DMS79 (cell line): ENCODE measurements at regions not wholly inside any gene's neighbourhood (a gene's known extent, or its start where the extent isn't known, plus 50 kb on each side); places are given as distances from the start of the nearest gene placed in this dataset.
"Not testable (repeated sequence)": the region's sequence is repeated elsewhere in the genome, so short reads cannot be mapped to it uniquely, and the experiment has no call there.

Source experiments
- DNase-seq: peaks from one replicate; lab custom pipeline; 2025; lab: John Stamatoyannopoulos, UW

DNA sequence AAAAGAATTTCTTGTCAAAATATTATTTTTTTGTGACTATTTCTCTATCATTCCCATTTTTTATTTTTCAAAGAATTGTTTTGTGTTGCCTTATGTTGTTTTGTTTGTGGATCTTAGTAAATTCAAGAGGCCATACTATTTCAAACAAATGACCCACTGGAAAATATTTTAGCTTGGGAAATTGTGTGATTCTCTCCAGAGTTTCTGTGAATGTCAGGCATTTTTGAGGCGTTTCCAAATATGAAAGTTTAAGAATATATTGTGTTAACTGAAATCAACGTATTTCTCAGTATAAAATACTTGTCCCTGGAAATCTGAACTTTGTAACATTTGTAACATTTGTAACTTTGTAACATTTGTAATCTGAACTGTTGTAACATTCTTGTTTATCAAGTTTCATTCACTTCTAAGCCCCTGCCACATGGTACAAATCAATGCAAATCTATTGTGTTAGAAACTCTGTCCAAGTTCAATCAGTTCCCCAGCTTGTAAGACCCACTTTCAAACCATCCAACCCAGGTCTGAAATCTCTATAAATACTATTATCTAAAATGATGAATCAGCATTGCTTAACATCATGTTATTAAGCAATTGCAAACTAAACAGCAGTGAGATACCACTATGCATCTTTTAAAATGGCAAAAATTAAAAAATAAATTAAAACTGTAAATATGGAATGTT is 465.4 kb upstream of the GRID2 start:
- DNase-seq: no peak

DNA sequence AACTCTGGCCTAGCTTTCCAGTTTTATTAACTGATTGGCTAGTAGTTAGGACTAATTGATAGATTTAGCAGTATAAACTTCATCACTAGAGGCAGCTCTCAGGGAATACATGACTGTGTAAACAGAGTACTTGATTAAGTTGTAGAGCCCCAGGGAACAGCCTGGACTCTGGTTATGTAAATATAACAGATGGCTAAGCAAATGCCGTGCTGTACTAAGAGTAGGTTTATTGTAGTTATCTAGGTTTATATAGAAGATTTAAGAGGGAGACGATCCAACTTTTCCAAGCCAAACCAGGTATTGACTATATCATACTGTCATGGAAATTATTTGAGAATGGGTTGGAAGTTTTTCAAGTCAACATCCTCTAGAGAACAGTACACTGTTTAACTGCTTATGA is 463.4 kb upstream of the GRID2 start:
- no peak for DNase-seq

DNA sequence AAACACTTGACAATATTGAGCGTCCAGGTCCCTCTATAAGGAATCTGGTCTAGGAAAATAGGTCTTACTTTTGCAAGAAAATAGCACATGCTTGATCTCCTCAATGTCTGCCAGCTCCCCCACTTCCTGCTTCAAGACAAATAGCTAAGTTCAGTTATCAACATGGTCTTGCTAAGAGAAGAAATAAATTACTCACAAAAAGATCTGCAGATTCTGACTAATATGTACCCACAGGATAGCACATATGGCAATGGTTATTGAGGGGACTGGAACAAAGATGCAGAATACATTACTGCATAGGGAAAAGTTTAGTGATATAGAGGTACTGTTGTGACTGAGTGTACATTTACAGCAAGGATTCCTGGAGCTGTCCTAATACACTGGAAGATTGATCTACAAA is 457.5 kb upstream of the GRID2 start:
- DNase-seq: no peak

DNA sequence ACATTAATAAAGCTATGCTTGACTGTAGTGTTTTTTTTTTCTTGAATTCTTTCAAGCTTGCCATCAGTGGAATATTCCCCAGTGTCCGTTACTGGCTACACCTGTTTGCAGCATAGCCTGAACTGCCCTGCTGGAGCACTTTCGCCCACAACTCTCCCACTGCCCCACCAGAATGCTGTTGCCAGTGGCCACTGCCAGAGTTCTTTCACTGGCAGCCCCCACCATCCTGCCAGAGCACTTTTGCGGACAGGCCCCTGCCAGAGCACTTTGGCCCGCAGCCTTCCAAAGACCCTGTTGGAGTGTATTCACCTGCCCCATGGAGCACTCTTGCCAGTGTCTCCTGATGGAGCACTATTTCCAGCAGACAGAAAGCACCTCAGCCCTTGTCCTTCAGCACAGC is 452.3 kb upstream of the GRID2 start:
- DNase-seq: no peak

DNA sequence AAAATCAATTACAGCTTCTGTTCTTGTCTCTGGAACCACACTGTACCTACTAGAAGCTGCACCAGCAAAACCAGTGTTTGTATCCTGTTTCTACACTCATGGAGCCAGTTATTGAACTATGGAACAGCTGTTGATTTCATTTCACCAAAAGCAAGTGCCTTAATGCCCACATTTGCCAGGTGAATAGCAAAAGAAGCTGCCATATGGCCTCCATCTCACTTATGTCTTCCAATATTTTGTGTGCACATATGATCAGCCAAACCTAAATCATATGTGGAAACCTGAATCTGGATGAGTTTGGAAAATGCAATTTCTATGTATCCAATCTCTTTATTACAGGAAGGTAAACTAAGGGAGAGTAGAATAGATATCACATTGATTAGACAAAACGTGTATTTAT is 415.8 kb upstream of the GRID2 start:
- DNase-seq: no peak

DNA sequence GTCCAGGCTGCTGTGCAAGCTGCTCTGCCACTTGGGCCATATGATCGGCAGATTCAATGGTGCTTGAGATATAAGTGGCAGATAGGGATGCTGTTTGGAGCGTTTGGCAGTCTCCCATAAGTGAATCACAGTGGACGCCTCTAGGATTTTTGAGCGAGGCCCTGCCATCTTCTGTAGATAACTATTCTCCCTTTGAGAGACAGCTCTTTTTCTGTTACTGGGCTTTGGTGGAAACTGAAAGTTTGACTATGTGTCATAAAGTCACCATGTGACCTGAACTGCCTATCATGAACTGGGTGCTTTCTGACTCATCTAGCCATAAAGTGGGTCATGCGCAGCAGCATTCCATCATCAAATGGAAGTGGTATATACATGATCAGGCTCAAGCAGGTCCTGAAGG is 412.5 kb upstream of the GRID2 start:
- not testable (repeated sequence) for DNase-seq

DNA sequence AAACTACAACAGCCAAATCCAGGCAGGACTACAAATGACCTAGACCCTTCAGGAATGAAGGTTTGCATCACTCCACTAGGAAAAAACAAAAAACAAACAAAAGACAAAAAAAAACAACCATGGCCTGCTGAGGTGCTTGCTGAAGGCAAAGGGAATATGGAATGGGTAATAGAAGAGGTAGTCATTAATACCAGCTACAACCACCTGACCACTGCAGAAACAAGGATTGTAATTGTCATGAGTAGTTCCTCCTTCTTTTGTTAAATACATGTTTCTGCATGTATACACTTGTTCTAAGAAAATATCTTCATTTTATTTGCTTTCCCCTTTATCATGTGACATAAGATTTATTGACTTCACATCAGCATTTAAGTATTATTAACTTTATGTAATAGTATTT is 409.8 kb upstream of the GRID2 start:
- DNase-seq: no peak

DNA sequence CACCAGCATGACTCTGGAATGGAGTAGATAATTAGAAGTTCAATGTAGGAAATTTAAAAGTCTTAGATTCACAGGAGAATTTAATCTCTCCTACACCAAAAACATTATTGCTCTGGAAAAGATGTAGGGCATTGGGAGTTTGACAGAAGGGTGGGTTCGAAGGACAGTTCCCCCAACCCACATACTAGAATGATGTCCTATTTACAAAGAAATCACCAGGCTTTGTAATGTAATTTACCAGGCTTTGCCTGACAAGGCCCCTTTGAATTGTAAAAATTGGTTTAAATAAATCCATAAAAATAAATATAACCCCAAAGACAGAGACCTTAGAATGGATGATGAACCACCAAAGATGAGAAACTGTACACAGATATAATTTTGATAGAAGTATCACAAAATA is 399.2 kb upstream of the GRID2 start:
- no peak for DNase-seq

DNA sequence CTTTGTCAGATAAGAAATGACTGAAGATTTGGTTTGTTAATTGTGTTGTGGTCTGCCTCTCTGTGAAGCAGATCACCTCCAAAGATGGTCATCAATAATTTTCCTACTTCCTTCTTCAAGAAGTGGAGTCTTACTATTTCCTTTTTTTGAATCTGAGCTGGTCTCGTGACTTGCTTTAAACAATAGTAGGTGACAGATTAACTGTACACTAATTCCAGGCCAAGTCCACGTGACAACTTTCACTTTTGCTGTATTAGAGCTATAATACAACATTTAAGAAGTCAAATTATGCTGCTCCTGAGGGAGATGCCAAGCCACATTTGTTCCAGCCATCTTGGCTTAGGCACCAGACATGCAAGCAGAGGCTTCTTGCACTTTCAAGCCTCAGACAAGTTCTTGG is 393.8 kb upstream of the GRID2 start:
- DNase-seq: no peak

DNA sequence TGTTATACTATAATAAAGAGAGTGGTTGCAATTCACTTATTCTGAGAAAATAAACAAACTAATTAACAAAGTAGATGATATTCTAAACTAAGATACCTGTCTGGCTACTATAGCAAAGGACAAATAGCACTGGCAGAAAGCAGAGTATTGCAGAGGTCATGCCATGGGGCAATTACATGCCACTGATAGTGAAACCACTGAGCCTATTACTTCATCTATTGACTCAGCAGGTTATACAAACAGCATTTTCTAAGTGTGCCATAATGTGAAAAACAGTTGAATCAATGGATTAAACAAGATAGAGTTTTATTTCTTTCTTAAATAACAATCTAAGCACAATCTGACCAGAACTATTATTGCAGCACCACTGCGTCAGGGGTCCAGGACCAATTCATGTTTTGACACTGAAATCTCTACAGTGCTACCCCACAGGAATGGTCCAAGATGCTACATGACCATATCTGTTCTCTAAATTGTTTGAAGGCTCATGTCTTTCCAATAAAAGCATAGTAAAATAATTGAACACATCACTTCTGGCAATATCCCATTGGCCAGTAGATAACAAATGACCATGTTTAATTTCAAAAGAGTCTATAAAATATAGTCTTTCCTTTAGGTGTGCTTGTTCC is 389.5 kb upstream of the GRID2 start:
- no peak for DNase-seq

DNA sequence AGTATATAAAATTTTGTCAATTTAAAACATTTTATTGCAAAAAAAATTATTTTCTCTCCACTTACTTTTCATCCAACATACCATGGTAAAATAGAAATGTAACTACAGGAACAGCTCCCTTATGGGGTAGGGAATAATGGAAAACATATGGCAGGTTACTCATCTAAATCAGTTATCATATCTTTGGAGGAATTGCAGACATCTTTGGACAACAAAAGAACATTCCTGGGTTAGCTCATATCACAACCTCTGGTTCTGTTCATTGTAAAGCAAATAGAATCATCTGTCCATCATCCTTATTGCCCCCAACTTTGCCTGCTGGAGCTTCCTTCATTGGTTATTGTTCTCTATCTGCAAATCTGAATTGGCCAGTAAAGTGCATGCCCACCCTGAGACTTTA is 387.5 kb upstream of the GRID2 start:
- DNase-seq: no peak

DNA sequence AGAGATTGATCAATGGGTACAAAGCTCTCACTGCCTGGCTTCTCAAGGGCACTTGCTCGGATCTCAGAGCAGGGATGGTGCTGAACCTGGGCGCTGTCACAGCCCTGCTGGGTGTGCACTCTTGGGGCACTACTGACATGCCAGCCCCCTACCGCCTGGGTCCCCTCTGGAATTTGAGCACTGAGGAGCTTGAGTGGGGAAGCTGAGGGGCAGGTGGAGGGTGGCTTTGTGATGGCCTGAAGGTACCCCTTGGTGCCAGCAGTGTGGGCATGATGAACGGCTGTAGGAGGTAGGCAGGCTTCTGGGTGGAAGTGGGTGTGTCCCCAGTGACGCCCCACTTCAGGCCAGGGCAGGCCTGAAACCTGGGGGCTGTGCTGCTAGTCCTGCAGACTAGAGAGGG is 379.1 kb upstream of the GRID2 start:
- no peak for DNase-seq

DNA sequence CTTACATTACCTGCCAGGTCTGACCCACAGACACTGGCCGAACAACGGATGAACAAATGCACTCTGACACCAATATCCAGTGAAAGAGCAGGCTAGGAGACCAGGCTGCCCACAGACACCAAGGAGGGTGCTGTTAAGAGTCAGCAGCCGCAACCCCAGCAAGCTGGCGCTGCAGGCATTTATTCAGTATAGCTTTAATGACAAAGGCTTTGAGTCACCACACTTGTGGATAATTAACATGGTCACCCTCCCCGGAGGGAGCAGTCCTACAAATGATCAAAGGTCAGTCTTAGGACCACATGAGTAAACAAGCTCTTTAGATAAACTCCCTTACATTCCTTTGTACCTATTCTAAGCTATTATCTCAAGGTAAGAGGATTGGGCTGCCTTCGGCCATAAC is 368.5 kb upstream of the GRID2 start:
- DNase-seq: no peak

DNA sequence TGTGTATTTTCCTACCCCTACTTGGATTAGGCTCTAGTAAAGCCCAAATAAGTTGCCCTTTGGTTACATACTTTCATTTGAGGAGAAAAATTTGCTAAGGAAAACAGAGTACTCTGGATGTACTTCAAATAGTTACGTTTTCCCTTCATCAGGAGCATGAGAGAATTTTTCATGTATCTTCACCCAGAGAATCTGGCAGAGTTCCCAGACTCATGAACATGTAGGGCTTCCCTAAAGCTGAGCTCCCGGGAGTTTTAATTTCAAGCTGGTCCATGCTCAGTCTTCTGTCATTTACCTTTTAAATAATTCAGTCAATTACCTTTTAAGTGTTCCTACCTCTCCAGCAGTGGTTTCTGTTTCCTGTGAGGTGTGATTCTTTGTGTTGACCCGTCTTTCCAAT is 367.5 kb upstream of the GRID2 start:
- peak; percentile 80 for DNase-seq

DNA sequence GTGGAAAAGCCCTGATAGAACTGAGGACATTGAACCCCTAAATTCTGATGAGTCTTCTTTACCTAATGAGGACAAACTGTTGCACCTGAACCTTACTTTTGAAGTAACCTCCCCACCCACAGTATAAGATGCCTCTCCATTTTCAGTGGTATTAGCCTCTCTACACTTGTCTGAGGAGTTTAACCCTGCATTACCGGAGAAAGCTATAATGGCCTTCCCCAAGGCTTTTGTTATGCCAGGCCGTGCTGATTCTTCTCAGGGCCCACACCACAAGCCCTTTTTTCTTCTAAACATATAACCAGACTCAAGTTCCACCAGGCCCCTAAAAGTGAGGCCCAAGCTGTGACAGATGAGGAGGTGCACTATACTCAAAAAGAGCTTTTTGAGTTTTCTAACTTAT is 345.8 kb upstream of the GRID2 start:
- no peak for DNase-seq

DNA sequence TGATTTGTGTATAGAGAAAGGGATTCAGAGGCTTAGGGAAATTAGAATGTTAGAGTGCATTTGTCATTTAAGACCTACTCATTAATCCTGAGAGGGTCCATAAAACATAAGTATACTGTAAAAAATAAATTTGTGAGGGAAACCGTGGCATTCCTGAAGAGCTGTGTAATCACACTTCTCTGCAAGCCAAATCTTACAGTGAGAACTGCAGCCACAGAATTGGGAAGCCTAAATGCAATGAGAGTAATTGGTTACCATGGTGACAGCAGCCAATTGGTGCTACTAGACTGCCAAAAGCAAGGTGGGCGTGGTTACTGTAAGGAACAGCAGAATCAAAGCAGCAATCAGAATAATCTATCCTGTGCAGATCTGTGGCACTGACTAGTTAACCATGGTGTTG is 345.2 kb upstream of the GRID2 start:
- peak; percentile 47 for DNase-seq

DNA sequence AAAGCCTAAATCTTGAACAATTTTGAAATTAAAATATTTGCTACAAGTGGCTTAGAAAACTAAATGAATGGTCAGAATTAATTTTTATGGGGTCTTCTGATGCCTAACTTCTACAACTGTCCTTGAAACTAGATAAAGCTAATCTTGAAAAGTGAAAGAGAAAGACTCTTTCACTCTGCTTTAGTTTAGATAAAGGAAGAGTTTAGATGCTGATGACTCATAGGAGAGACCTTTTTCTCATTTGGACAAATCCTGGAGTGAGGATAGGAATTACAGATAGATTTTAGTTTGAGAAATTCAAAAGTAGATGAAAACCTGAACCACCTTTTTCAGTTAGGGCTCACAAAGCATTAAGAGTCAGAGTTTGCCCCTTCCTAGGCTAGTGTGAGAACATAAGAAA is 342.3 kb upstream of the GRID2 start:
- DNase-seq: no peak

DNA sequence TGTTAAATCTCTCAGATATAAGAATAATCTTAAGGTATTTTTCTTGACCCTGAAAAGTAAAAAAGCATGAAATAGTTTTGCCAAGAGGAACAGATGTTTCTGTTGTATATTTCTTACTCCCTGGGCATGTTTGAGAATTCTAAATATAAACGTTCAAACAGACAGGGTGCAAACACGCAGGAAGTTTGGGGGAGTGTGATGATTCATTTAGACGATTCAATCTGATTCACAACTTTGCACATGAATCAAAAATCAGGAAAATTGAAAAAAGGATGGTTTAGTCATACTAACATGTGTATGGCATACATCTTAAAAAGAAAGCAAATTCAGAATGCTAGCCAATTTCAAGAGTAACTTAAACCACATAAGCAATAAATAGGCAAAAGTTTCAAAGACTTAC is 340.3 kb upstream of the GRID2 start:
- no peak for DNase-seq

DNA sequence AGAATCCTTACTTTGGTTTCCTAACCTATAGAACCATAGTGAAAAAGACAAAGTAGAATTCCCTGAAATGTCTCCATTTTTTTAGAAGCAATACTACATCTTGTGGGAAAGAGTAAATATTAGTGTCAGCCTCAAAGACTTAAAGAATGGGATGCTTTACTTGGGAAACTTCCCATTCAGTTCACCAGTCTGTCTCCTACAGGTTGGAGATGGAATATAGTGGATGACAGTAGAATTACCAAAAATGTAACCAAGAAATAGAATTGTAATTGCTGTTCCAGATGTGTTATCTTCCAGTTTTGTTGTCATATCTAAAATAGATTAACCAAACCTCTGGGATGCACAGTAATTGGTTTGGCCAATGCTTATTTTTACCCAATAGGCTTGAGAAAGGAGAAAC is 338.6 kb upstream of the GRID2 start:
- DNase-seq: no peak

DNA sequence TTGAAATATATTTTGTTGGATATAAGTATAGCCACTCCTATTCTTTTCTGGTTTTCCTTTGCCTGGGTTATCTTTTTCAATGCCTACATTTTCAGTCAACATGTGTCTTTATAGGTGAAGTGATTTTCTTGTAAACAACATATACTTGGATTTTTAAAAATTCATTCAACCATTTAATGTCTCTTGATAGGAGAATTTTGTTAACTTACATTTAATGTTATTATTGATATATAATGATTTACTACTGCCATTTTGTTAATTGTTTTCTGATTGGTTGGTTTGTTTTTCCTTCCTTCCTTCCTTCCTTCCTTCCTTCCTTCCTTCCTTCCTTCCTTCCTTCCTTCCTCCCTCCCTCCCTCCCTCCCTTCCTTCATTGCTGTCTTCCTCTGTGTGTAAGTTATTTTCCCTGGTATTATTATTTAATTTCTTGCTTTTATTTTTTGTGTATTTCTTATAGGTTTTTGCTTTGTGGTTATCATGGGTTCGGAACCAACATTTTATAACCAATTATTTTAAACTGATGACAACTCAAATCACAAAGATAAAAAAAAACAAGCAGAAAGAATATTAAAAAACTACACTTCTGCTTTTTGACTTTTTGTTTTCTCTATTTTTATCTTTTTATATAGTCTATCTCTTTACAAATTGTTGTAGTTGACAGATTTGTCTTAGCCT is 330.1 kb upstream of the GRID2 start:
- no peak for DNase-seq

DNA sequence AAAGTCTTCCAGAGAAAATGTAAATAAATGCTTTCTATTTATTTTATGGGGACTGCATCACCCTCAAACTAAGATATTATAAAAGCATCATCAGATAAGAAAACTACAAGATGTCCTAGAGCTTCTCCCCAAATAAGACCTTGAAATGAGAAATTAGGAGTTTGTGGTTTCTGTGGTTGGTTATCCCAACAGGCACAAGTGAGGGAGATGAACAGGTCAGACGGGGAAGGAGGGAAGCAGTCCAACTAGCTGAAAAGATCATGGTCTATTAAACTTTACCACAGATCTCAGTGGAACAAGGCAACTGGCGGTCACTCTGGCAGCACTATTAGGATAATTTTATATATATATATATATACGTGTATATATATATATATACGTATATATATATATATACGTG is 319.3 kb upstream of the GRID2 start:
- DNase-seq: no peak

DNA sequence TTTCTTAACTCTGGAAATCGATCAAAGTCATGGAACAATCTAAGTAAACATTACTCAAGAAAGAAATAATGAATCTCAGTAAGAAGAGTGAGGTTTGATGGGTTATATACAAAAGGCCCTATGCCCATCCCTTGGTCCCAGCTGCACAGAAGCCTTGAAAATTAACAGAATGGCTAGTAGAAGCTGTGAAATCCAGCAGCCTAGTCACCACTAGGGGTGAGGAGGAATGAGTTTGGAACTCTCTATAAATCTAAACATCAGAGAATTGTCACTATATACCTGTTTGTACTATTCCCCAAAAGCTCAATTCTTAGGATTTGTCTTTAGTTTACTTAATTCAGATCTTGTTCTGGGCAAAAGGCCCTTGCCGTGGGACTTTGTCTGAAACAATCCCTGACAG is 313.9 kb upstream of the GRID2 start:
- DNase-seq: no peak

DNA sequence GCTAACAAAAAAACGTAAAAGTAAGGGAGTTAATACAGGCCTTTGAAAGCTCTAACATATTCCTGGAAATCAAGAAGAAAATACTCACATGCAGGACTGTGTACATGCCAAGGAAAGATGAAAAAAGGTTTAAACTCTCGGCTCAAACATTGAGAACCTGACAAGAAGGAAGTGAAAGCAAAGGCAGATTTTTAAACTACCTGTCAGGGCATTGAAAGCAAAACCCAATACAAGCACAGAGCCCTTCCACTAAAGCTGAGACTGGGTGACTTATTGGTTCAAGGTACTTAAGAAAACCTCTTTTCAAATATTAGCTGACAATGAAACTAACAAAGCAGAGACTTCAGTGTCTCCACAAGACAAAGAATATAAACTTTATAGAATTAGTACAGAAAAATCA is 313.0 kb upstream of the GRID2 start:
- DNase-seq: no peak

DNA sequence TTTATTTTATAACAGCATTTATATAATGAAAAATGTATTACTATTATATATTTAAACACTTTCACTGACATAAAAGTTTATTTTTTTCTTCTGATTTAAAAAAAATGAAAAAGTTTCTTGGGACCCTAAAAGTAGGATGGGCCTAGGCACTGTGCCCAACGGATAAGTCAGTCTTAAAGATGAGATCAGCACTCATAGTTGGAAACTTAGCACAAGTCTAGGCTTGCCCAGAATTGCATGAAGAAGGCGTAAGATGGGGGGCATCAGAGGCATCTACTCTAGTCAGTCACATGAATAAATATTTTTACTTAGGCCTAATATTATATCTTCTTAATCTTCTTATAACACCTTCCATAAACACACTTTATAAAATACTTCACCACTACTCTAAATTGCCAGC is 306.7 kb upstream of the GRID2 start:
- DNase-seq: no peak
